KMS-11 (cell line): ENCODE measurements at regions not wholly inside any gene's neighbourhood (a gene's known extent, or its start where the extent isn't known, plus 50 kb on each side); places are given as distances from the start of the nearest gene placed in this dataset.

Experiments used
- H2AFZ ChIP-seq: fragments of 200-600 bp; sonication (generic); 2 replicates; pipeline ENCODE4 v1.6.1; 2016; ENCODE audit warnings: antibody characterized with exemption, mixed run types, low read depth
- H3K27ac ChIP-seq: fragments of 200-600 bp; sonication (generic); 2 replicates; pipeline ENCODE4 v1.6.1; 2016; ENCODE audit warnings: mild to moderate bottlenecking, mixed run types
- H3K27me3 ChIP-seq: fragments of 200-600 bp; sonication (generic); 2 replicates; pipeline ENCODE4 v1.6.1; 2017; ENCODE audit warnings: mild to moderate bottlenecking, low read depth, mixed run types, moderate library complexity; ENCODE audit not compliant: insufficient read depth
- H3K36me3 ChIP-seq: fragments of 200-600 bp; sonication (generic); 2 replicates; pipeline ENCODE4 v1.6.1; 2017; ENCODE audit warnings: mild to moderate bottlenecking, mixed run types; ENCODE audit not compliant: insufficient read depth
- H3K4me1 ChIP-seq: fragments of 200-600 bp; sonication (generic); 2 replicates; pipeline ENCODE4 v1.6.1; 2016; ENCODE audit warnings: mild to moderate bottlenecking, low read depth, mixed run types; ENCODE audit not compliant: poor library complexity, severe bottlenecking
- H3K4me2 ChIP-seq: fragments of 200-600 bp; sonication (generic); 2 replicates; pipeline ENCODE4 v1.7.0; 2016; ENCODE audit warnings: mild to moderate bottlenecking, mixed run types
- H3K4me3 ChIP-seq: fragments of 200-600 bp; sonication (generic); IDR thresholded peaks from 2 replicates; pipeline ENCODE4 v1.6.1; 2017; ENCODE audit warnings: low read depth, low read length, mixed read lengths; ENCODE audit not compliant: insufficient read depth
- H3K79me2 ChIP-seq: fragments of 200-600 bp; sonication (generic); 2 replicates; pipeline ENCODE4 v1.6.1; 2016; ENCODE audit warnings: low read depth, mixed run types; ENCODE audit not compliant: insufficient read depth
- H3K9ac ChIP-seq: fragments of 200-600 bp; sonication (generic); 2 replicates; pipeline ENCODE4 v1.6.1; 2016; ENCODE audit warnings: mild to moderate bottlenecking, mixed run types
- H4K20me1 ChIP-seq: fragments of 200-600 bp; sonication (generic); 2 replicates; pipeline ENCODE4 v1.6.1; 2016; ENCODE audit warnings: mild to moderate bottlenecking, mixed run types; ENCODE audit not compliant: insufficient read depth
- CTCF ChIP-seq: fragments of 200-600 bp; sonication (generic); conservative IDR thresholded peaks from 2 replicates; pipeline ENCODE4 v1.6.1; 2017; ENCODE audit warnings: low read depth, mild to moderate bottlenecking, antibody characterized with exemption, low read length, moderate library complexity, mixed read lengths

DNA sequence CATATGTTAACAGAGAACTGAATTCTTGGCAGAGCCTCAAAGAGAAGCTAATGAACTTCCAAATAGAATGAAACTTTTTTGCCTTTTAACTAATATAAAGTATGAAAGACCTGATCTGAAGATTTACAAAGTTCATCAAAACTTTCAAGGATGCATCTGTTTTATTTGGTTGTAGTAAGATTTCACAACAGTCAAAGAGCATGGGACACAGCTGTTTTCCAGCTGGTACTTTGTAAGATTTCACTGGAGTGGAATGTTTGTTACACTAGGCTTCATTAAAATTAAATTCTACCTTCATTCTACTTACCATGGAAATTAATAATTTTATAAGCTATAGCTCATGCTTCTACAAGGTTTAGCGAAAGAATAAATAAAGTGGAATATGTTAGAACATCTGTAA lies 351.2 kb downstream of the SLC6A15 start:
- TF ChIP-seq CTCF: no peak
- Histone ChIP-seq H3K27ac (no peak overlapping the region), H3K9ac (no peak overlapping the region), H3K36me3 (no peaks in the 10 kb centered on the region), H3K4me3 (no peak overlapping the region), H3K4me1 (no peaks in the 10 kb centered on the region), H3K27me3 (no peaks in the 10 kb centered on the region), H3K4me2 (no peak overlapping the region), H2AFZ (no peak overlapping the region), H4K20me1 (no peaks in the 10 kb centered on the region), H3K79me2 (no peaks in the 10 kb centered on the region)

DNA sequence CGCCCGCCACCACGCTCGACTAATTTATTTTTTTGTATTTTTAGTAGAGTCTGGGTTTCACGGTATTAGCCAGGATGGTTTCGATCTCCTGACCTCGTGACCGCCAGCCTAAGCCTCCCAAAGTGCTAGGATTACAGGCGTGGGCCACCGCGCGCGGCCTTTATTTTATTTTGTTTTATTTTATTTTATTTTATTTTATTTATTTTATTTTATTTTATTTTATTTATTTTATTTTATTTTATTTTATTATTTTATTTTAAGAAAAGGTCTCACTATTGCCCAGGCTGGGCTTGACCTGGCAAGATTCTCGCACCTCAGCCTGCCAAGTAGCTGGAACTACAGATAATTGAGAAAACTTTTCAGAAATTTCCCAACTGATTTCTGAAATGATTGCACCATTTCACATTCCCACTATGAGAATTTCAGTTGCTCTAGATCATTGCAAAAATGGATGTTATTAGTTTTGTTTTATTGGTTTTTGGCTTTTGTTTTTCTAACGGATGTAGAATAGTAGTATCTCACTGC lies 358.3 kb downstream of the SLC6A15 start:
- Histone ChIP-seq H3K79me2 (no peaks in the 10 kb centered on the region), H3K27ac (no peak overlapping the region), H3K4me3 (no peak overlapping the region), H3K4me2 (no peak overlapping the region), H3K27me3 (no peaks in the 10 kb centered on the region), H2AFZ (no peak overlapping the region), H3K36me3 (no peaks in the 10 kb centered on the region), H4K20me1 (no peaks in the 10 kb centered on the region), H3K9ac (no peak overlapping the region), H3K4me1 (no peaks in the 10 kb centered on the region)
- no peak for TF ChIP-seq CTCF

DNA sequence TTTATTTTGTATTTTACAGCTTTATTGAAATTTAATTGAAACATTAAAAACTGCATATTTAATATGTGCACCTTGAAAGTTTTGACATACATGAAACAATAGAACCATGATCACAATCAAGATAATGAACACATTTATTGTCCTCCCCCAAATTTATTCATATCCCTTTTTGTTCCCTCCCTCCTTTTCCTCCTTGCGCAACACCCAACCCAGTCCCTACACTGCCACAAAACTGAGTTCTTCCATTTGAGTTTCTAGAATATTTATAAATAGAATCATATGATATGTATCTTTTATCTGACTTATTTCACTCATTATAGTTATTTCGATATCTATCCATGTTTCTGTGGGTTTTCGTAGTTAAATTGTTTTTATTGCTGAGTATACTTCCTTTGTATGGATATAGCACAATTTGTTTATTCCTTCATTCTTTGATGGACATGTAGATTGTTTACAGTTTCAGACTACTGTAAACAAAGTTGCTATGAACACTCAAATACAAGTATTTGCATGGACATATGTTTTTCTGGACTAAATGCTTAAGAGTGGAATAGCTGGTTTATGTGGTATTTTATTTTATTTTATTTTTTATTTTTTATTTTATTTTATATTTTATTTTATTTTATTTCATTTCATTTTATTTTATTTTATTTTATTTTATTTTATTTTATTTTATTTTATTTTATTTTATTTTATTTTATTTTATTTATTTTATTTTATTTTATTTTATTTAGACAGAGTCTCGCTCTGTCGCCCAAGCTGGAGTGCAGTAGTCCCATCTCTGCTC lies 359.1 kb downstream of the SLC6A15 start:
- Histone ChIP-seq H3K79me2 (no peaks in the 10 kb centered on the region), H3K4me2 (no peak overlapping the region), H3K27ac (no peak overlapping the region), H4K20me1 (no peaks in the 10 kb centered on the region), H3K9ac (no peak overlapping the region), H3K4me3 (no peak overlapping the region), H2AFZ (no peak overlapping the region), H3K27me3 (no peaks in the 10 kb centered on the region), H3K36me3 (no peaks in the 10 kb centered on the region), H3K4me1 (no peaks in the 10 kb centered on the region)
- TF ChIP-seq CTCF: no peak

DNA sequence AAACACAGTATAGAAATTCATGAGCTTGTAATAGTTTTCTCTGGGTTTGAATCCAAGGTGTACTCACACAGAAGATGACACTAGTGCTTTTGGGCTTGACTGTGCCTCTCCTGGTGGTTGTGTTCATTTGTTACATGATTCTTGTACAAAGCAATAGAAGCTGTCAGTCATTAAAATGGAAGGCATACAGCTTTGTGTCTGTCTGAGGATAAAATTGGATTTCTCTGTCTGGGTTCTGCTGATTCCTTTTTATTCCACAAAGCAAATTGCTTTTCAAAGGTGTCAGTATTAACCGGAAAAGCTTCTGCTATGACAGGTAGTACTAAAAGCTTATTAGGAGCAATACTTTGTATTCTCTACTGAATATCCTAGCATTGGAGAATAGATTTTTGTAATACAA lies 361.2 kb downstream of the SLC6A15 start:
- Histone ChIP-seq H3K4me3 (no peak overlapping the region), H2AFZ (no peak overlapping the region)
- no peak for TF ChIP-seq CTCF

More for the DNA sequence above, 361.2 kb downstream of the SLC6A15 start:
- H4K20me1 ChIP-seq: no peaks in the 10 kb centered on the region
- H3K79me2 ChIP-seq: no peaks in the 10 kb centered on the region
- no peak overlapping the region for H3K4me2 ChIP-seq
- H3K9ac ChIP-seq: no peak overlapping the region
- H3K27me3 ChIP-seq: no peaks in the 10 kb centered on the region
- H3K36me3 ChIP-seq: no peaks in the 10 kb centered on the region
- no peaks in the 10 kb centered on the region for H3K4me1 ChIP-seq
- no peak overlapping the region for H3K27ac ChIP-seq
